ENCODE measurements at regions not wholly inside any gene's neighbourhood (a gene's known extent, or its start where the extent isn't known, plus 50 kb on each side); places are given as distances from the start of the nearest gene placed in this dataset.
"Not testable (repeated sequence)": the region's sequence is repeated elsewhere in the genome, so short reads cannot be mapped to it uniquely, and the experiment has no call there.

GRCh38 chr2:84152462-84152861 is 306.6 kb downstream of the SUCLG1 start:
- intact Hi-C loops (cut with micrococcal nuclease) = no loop called here

GRCh38 chr2:84144345-84144744 is 314.7 kb downstream of the SUCLG1 start:
- intact Hi-C loops (cut with micrococcal nuclease) = no loop called here

DNA sequence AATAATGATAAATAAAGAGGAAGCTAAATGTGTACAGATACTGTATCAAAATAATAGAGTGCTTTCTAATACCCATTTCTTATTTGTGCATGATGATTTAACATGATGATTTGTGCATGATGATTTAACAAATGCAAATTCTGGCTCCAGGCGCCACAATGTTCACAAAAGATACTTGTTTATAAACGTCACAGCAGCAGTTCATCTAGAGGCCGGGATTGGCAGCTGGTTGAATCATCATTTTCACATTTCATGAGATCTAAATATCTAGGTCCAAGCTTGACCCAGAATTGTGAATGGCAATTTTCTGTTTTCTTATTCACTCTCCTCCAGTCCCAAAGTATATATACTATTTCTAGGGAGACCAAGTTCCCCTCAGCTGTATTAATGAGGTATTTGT is 322.0 kb downstream of the SUCLG1 start:
- intact Hi-C loops (cut with micrococcal nuclease) = no loop called here

GRCh38 chr2:84132370-84132769 is 326.7 kb downstream of the SUCLG1 start:
- intact Hi-C loops (cut with micrococcal nuclease) = no loop called here

DNA sequence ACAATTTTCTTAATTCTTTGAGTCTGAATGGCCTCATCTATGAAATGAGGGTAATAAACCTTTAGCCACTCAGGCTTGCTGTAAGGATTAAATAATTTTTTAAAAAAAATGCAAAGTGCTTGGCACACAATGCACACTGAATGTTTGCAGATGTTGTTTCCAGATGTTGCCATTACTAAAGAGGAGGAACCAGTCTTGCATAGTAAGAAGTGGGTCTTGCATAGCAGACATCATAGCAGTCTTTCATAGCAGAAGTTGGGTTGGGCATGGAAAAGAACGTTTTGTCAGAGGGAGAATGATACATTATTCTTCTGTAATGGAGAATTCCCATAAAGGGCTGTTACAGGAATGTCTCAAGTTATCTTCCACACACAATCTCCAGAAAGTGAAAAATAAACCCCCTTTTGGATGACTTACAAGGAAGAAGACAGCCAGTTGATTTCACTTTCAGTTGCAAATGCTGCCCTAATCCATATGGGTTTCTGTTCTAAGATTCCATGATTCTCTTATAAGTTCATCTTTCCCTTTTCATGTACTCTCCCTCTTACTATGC is 327.7 kb downstream of the SUCLG1 start:
- intact Hi-C loops (cut with micrococcal nuclease) = no loop called here

DNA sequence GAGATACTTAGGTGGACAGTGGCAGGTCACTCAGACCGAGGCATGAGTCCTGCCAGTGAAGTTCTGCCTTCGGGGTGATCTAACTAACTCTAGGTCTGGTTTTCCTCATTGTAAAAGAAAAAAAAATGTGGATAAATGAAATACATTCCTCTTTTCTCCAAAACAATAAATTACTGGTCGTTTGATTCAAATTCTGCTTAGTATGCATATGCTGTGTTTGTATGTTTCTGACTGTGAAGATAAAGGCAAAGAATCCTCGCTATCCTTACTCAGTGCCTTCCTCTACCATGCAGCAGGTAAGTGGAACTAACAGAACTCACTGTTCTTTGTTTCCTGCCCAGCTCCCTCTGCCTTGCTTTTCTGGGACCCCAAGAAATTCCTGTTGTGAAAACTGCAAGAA is 330.1 kb downstream of the SUCLG1 start:
- intact Hi-C loops (cut with micrococcal nuclease) = no loop called here

DNA sequence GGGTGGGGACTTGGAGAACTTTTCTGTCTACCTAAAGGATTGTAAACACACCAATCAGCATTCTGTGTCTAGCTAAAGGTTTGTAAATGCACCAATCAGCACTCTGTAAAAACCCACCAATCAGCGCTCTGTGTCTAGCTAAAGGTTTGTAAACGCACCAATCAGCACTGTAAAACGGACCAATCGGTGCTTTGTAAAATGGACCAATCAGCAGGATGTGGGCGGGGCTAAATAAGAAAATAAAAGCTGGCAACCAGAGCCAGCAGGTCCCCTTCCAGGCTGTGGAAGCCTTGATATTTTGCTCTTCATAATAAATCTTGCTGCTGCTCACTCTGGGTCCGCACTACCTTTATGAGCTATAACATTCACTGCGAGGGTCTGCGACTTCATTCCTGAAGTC is 331.3 kb downstream of the SUCLG1 start:
- intact Hi-C loops (cut with micrococcal nuclease) = not testable (repeated sequence)

DNA sequence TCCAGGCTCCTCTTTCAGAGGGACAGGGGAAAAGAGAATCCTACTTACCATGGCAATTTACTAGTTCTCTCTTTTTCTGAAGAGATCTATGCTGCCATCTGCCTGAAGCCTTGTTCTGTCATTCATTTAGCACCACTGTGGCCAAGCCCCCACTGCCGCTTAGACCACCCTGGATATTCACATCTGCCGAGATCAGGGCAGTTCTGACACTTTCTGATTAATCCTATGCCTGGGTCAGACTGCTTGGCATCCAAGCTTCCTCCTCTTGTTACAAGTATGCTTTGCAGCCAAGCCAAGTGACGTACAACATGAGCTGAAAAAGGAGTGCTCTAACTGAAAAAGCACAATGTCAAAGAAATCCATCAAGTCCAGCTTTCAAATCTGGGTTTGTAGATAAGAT is 332.6 kb downstream of the SUCLG1 start:
- intact Hi-C loops (cut with micrococcal nuclease) = no loop called here

- intact Hi-C loops (cut with micrococcal nuclease) = no loop called here
Measured at GRCh38 chr2:84126084-84126483, 333.0 kb downstream of the SUCLG1 start.

GRCh38 chr2:84116143-84116542 is 342.9 kb downstream of the SUCLG1 start:
- intact Hi-C loops (cut with micrococcal nuclease) = no loop called here

- intact Hi-C loops (cut with micrococcal nuclease) = no loop called here
Measured at GRCh38 chr2:84115173-84115857, 343.8 kb downstream of the SUCLG1 start.

GRCh38 chr2:84103816-84104527 is 355.1 kb downstream of the SUCLG1 start:
- intact Hi-C loops (cut with micrococcal nuclease) = not testable (repeated sequence)

DNA sequence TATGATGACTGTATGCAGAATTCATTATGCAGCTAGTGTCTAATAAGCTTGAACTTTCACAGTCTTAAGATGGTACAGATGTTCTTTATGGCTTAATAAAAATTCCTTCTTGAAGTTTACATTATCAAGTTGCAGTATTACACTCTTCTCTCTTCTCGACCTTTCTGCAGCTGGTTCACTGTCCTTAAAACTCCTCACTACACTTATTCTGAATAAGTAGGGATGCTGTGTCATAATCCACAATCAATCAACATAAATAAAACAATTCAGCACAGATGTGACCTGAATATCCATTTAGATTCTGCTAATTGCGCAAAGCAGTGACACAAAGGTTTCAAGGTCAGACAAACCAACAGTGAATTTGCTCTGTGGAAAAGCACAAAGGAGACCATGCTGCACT is 356.8 kb downstream of the SUCLG1 start:
- intact Hi-C loops (cut with micrococcal nuclease) = no loop called here

DNA sequence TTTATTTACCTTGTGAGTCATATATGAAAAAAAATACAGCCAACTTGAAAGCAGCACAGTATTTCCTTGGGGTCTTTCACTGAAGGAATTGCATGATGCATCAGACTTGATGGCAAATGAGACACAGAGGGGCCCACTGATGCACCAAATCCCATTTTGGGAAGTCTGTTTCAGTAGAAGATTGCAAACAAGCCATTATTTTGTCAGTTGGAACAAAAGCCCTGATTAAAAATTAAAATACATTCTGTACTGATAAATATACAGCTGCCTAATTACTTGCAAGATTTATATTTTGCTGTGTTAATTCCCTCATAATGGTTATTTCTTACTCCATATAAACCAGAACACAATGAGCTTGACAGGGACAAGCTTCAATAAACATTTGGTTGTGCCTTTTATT is 370.4 kb downstream of the SUCLG1 start:
- intact Hi-C loops (cut with micrococcal nuclease) = no loop called here

DNA sequence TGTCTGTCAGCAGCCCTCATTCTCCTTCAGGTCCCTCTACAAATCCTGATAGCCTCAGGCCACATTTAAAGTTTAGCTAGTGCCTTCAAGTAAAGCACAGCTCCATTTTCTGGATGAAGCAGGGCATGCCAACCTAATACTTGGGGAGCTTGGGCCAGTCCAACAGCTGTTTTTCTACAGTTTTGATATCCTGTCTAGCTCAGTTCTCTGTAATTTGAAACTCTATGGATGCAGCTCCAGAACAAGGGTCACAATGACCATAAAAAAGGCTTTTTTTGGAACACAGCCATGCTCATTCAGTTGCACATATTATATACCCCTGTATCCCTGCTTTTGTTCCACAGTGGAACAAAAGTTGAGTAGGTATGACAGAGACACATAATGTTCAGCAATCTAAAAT is 373.5 kb downstream of the SUCLG1 start:
- intact Hi-C loops (cut with micrococcal nuclease) = no loop called here

DNA sequence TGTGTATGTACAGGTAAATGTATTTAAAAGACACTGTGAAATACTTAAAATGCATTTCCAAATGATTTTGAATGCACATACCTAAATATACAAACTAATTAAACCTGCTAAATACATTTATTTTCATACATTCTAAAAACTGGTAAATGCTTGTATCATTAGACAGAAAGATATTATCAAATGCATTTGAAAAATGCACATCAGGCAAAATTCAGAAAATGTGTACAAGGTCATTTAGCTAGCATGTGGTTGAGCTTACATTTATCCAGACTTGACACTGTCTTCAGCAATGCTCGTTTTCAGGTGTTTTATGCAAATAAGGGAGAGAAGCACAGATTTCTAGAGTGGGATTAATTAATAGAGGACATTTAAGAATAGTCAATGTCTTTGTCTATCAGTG is 374.2 kb downstream of the SUCLG1 start:
- intact Hi-C loops (cut with micrococcal nuclease) = no loop called here

DNA sequence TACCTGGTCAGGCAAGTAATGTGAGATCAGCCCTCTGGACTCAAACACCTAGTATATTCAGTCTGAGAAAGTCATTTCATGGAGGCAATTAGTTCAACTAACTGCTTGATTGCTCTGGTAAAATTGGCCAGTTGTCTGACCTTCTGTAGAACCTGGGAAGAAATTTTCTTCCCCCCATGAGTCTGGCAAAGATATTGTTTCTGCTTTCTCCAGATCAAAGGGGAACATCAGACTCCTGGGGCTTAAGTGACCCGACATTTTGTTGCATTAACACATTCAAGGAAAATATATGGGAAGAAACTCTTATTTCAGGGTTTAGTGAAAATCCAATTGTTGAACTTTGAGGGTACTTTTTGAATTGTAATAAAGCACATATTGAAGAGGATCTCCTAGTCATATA is 375.1 kb downstream of the SUCLG1 start:
- intact Hi-C loops (cut with micrococcal nuclease) = no loop called here

DNA sequence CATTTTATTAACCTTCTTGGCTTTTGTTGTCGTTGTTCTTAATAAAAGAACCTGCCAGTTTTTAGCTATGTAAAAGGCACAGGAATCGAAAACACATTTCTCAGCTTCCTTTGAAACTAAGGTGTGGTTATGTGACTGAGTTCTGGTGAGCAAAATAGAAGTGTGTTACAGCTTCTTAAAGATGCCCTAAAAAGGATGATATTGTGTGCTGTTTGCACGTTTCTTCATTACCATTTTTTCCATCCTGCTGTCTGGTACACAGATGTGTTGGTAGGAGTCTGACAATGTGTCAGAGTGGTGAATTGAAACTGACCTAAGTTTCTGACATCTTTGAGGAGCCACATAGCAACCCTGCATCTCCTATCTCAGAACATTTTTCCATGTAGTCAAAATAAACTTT is 380.6 kb downstream of the SUCLG1 start:
- intact Hi-C loops (cut with micrococcal nuclease) = no loop called here

GRCh38 chr2:84077496-84077895 is 381.6 kb downstream of the SUCLG1 start:
- intact Hi-C loops (cut with micrococcal nuclease) = loop anchor here (1.0 kb wide), 1 partner anchor 54 kb away; no protein-coding TSS in a partner anchor

- intact Hi-C loops (cut with micrococcal nuclease) = no loop called here
Measured at GRCh38 chr2:84071050-84071449, 388.0 kb downstream of the SUCLG1 start.

- intact Hi-C loops (cut with micrococcal nuclease) = no loop called here
Measured at GRCh38 chr2:84065857-84066256, 393.2 kb downstream of the SUCLG1 start.

GRCh38 chr2:84057917-84058560 is 401.0 kb downstream of the SUCLG1 start:
- intact Hi-C loops (cut with micrococcal nuclease) = no loop called here
